ENCODE measurements at regions not wholly inside any gene's neighbourhood (a gene's known extent, or its start where the extent isn't known, plus 50 kb on each side); places are given as distances from the start of the nearest gene placed in this dataset.

DNA sequence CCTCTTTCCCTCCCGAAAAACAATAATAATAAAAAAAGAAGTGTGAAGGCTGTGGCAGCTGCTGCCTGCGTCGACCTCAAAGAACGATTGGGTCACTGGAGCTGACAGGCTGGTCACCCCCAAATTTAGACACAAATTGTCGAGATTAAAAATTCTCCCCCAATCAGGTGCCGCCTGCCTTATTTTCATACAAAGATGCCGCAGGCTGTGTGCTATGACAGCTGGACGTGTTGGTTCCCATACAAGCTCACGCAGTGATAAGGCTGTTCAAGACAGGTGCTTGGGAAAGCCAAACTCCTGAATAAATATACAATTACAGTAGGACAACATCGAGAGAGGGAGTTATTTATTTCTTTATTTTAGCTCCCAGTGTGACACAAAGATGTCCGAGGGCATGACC, 1041.8 kb downstream of the VRK1 start:
- DNase-seq, result no peak

DNA sequence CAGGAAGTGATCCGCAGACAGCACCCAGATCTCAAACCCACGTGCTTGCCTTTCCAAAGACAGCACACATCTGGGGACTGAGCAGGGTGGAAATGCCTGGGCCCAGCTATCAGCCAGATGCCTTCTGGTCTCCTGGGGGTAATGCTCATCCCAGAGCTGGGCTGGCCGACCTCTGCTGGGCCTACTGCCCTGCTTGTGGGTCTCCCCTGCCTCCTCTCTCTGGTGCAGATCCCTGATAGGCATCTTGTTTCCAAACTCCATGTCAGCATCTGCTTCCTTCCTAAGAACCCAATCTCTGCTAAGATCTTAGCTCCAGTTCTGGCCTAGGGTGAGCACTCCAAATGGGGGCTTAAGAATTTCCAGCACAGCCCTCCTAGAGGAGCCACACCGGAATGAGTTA, 1043.0 kb downstream of the VRK1 start:
- no peak for DNase-seq

GRCh38 chr14:97841762-97842161, 1044.6 kb downstream of the VRK1 start:
- no peak for DNase-seq

GRCh38 chr14:97843066-97843465, 1045.9 kb downstream of the VRK1 start:
- DNase-seq, result no peak

- DNase-seq, result no peak
Measured at GRCh38 chr14:97844042-97844441, 1046.9 kb downstream of the VRK1 start.

- no peak for DNase-seq
Measured at GRCh38 chr14:97846156-97846555, 1049.0 kb downstream of the VRK1 start.

- no peak for DNase-seq
Measured at GRCh38 chr14:97848317-97848980, 1051.3 kb downstream of the VRK1 start.

- DNase-seq, result no peak
Measured at GRCh38 chr14:97850466-97850865, 1053.3 kb downstream of the VRK1 start.

DNA sequence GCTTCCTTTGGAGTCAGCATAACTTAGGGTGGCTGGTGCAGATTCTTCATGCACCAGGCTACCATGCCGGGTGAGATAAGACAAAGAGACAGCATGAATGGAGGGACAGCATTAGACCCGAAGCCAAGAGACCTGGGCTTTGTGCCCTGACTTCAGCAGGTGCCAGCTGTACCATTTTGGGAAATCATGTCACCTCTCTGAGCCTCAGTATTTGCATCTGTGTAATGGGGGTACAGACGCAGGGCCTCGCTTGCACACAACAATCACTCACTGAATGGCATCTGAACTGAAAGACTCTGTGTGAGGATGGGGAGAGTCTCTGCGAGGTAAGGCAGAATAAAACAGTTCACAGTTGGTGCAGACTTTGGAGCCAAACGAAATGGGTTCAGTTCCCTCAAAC, 1053.7 kb downstream of the VRK1 start:
- no peak for DNase-seq

GRCh38 chr14:97851428-97851995, 1054.3 kb downstream of the VRK1 start:
- DNase-seq, result no peak

- no peak for DNase-seq
Measured at GRCh38 chr14:97854918-97855317, 1057.7 kb downstream of the VRK1 start.

DNA sequence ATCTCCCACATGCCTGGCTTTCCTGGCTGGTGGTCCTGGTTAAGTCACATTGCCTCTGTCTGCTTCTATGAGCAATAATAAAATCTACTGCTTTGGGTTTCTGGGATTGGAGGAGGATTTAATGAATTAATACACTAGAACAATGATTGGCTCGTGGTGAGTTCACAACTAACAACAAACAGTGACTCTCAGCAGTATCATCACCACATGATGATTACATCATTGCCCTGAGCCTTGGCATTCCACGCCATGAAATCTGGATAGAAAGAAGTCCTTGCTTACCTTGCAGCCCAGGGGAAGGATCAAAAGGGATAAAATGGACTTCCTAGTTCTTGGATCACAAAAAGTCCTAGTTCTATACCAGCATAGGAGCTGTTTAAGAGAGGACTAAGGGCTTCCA, 1069.0 kb downstream of the VRK1 start:
- DNase-seq, result no peak

DNA sequence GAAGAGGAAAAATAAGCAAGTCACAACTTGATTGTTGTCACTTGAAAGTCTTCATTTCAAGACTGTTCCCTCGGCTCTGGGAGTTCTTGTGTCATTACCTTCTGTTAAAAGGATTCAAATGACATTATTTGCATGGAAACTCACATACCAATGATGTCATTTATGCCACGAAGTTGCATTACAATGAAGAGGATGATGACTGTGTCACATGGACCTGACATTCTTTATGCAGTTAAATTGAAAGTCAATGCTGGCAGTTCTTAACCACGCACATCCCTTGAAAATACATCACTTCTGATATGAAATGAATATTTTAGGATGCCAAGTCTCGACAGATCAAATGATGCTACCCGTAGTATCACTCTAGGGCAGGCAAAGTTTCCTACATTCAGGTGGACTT, 1069.5 kb downstream of the VRK1 start:
- no peak for DNase-seq

- no peak for DNase-seq
Measured at GRCh38 chr14:97873291-97873690, 1076.1 kb downstream of the VRK1 start.

- DNase-seq, result no peak
Measured at GRCh38 chr14:97874394-97874793, 1077.2 kb downstream of the VRK1 start.

GRCh38 chr14:97878206-97878605, 1081.0 kb downstream of the VRK1 start:
- DNase-seq, result no peak

GRCh38 chr14:97878727-97879126, 1081.5 kb downstream of the VRK1 start:
- no peak for DNase-seq

DNA sequence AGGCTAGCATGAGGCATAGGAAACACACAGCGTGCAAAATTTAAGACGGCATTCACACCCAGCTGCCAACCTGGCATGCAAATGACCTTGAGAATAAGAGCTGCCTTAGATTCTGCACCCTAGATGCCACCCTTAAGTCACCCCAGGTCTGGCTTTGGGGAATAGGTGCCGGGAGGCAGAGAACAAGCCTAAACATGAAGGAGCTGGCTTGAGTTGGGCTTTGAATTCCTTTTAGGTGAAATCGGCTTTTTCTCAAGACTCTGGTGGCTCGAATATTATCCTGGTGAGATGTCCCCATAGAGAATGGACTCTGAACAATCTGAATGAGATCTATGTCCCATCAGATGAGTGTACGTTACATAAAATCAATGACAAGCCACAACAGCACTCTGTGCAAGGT, 1090.5 kb downstream of the VRK1 start:
- no peak for DNase-seq

DNA sequence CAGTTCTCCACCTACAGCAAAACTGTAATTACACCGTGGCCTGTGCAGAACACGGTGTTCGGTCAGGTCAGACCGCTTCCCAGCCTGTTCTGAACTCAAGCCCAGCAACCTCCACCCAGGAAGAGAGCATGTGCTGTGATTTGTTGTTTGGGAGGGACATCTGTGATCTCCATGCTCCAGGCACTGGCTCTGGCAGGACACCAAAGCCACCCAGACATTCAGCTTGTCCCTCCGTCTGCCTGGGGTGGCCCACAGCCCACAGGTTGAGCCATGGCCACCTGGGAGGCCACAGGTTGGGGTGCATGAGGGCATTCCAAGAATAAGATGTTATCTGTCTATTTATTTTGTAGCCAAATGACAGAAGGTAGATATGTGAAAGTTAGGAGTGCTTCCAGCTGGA, 1091.1 kb downstream of the VRK1 start:
- no peak for DNase-seq

- DNase-seq, result no peak
Measured at GRCh38 chr14:97891515-97891914, 1094.3 kb downstream of the VRK1 start.

DNA sequence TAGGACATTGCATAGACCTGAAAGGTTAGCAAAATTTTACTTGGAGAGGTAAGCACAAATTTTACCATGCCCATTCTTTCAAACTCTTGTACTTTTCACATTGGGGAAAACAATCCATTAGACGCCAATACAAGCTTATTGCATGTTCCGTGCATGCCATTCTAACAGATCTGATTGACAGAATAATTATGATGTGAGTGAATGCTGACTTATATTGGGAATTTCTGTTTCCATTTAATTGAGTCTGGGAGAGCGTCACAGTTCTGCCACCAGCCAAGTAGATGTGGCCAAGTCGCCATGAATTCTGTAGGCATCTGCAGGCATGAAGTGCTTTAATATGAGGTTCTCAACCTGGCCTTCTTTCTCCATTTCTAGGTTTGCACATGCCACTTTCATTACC, 1097.4 kb downstream of the VRK1 start:
- no peak for DNase-seq

DNA sequence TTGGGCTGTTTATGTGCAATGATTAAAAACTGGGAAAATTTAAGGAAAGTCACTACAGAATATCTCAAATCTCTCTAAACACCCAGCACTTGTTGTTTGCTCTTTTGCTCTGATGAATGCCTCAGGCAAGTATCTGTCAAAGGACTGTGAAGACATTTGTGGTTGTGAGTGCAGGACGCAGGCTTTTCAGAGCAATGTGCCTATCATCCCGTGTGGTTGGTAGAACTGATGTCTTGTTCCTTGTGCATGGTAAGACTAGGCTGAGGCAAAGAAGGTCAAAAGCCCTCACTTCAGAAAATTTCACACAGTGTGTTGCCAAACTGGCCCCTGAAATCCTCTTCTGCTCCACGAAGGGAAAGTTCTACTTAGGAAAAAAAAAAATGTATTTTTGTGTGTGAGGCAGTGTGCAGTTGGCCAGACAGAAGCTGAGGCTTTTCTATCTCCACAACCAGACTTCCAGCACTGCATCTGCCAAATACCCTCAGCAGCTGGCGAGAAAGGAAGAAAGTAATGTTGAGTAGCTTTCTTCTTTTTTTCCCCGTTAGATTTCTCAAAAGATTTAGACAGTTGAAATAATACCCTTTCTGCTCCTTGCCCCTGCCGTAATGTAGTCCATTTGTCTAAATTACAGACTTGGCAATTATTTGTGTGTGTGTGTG, 1103.1 kb downstream of the VRK1 start:
- no peak for DNase-seq

DNA sequence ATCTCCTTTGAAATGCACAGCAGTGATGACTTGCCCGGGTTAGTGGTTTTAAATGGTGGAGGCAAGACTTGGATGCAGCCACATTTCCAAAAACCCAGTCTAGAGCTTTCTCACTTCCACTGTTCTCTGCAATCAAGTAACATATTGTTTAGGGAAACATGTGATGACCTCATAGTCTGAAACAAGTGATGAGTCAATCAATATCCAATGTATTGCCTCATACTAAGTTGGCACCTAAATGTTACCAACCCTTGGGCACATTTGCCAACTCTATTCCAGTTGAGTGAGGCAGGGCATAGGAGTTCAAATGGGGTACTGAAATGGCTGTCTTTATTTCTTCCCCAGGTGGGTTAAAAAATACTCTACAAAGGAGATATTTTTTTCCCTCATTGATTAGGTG, 1105.4 kb downstream of the VRK1 start:
- no peak for DNase-seq

- no peak for DNase-seq
Measured at GRCh38 chr14:97903821-97904220, 1106.6 kb downstream of the VRK1 start.

DNA sequence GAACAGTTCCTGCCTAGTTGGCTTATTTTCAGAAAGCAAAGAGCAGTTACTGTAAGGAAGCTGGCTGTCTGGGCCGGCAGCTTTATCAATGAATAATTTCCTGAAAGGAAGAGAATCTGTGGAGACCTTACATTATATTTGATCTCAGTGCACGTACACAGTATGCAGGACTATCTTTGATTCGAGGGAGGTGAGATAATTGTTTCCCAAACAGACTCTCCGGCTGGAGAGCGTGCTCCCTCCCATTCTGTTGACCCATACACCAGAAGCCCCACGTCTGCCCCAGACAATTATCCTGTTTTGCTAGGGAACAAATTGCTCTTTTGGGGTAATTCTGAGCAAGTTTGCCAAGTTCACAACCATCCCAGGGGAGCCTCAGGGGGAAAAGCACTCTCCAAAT, 1115.0 kb downstream of the VRK1 start:
- DNase-seq, result no peak
